Nephron (organoid): ENCODE measurements at regions not wholly inside any gene's neighbourhood (a gene's known extent, or its start where the extent isn't known, plus 50 kb on each side); places are given as distances from the start of the nearest gene placed in this dataset.
A peak's percentile ranks its signal among the peaks of the same experiment; 100 is the strongest.

ENCODE experiments used
- H3K27ac Mint-ChIP-seq, 3 experiments: 2 replicates each; pipeline ENCODE4 v1.8.0; 2020; ENCODE audit warnings: mixed read lengths in 3 of 3, mild to moderate bottlenecking in 2 of 3, moderate library complexity in 1 of 3
- H3K27me3 Mint-ChIP-seq: 2 replicates; pipeline ENCODE4 v1.8.0; 2021; ENCODE audit warnings: low read depth, mild to moderate bottlenecking, moderate library complexity, mixed read lengths
- H3K36me3 Mint-ChIP-seq: 2 replicates; pipeline ENCODE4 v1.8.0; 2020; ENCODE audit warnings: low read depth, mixed read lengths
- H3K4me1 Mint-ChIP-seq: 2 replicates; pipeline ENCODE4 v1.8.0; 2020; ENCODE audit warnings: mixed read lengths
- H3K4me3 Mint-ChIP-seq, 3 experiments: 2 replicates each; pipeline ENCODE4 v1.8.0; 2020; ENCODE audit warnings: mild to moderate bottlenecking in 3 of 3, mixed read lengths in 3 of 3, moderate library complexity in 2 of 3
- H3K9me3 Mint-ChIP-seq: 2 replicates; pipeline ENCODE4 v1.8.0; 2020; ENCODE audit warnings: mixed read lengths
- TF ChIP-seq, protein P1 (sequence below), 3 experiments: fragments of 200-600 bp; sonication (generic); IDR thresholded peaks; one replicate each; pipeline ENCODE4 v1.5.0; 2021; ENCODE audit warnings: antibody characterized with exemption in 3 of 3; ENCODE audit not compliant: unreplicated experiment in 3 of 3

DNA sequence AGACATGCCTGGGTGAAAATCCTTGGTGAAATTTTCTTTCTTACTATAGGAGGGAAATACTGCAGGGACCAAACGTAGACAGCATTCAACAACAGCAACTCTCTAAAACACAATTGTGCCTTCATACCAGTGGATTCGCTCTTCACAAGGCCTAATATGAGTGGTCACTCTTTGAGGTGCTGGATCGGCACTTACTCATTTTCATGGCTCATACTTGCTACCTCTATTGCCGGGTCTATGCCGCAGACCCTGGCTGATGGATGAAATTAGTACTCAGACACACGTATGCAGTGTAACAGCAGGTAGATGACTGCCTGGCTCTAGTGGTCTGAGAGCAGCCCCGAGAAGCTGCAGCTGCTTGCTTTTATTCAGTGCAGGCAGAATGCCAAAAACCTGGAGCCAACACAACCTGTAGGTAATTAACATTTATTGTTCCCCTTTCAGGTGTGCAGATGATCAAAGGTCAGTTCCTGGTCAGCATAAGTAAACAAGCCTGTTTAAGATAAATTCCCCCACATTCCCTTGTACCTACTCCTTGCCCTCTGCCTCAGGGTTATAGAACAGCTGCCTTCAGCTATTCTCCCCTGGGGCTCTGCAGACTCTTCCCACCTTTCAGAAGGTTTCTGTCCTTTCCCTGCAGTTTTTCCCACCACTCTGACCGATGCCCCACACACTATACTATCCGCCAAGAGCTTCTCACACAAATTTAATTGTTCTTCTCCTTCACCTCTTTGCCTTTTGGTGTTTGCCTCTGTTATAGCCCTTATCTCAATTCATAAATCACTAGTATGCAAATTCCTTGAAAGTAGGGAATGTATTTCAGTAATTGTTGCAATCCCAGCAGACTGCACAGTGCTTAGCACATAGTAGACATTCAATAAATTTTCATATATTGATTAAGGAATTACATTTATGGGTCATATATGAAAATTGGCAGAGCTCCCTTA is 210.0 kb downstream of the SPANXN3 start:
- Mint-ChIP-seq H3K9me3 (no peaks in the 10 kb centered on the region), H3K27me3 (no peaks in the 10 kb centered on the region), H3K4me1 (no peaks in the 10 kb centered on the region), H3K4me3 (no peak overlapping the region), H3K27ac (peak overlapping the region in 1 of 3 experiments; percentile 15), H3K36me3 (no peaks in the 10 kb centered on the region)
- TF ChIP-seq, protein P1, sequence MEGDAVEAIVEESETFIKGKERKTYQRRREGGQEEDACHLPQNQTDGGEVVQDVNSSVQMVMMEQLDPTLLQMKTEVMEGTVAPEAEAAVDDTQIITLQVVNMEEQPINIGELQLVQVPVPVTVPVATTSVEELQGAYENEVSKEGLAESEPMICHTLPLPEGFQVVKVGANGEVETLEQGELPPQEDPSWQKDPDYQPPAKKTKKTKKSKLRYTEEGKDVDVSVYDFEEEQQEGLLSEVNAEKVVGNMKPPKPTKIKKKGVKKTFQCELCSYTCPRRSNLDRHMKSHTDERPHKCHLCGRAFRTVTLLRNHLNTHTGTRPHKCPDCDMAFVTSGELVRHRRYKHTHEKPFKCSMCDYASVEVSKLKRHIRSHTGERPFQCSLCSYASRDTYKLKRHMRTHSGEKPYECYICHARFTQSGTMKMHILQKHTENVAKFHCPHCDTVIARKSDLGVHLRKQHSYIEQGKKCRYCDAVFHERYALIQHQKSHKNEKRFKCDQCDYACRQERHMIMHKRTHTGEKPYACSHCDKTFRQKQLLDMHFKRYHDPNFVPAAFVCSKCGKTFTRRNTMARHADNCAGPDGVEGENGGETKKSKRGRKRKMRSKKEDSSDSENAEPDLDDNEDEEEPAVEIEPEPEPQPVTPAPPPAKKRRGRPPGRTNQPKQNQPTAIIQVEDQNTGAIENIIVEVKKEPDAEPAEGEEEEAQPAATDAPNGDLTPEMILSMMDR (IDR thresholded peaks at IDR 0.05; ENCODE audit: unreplicated experiment in 3 of 3): no peak

DNA sequence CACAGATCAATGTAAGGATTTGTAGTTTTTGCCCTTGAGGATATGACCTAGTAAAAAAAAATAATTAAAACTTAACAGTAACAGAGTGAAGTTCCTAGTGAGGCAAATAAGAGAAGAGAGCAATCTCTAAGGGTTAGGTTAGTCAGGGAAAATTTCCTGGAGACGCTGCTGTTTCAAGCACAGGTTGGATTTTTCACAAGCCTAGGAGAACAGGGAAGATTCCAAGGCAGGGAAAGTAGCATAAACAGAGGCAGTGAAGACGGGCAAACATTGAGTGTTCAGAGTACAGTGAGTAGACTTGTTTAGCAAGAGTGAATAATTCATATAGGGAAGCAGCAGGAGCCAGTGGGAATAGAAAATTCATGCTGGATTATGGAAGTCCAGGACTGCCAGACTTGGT is 212.8 kb downstream of the SPANXN3 start:
- Mint-ChIP-seq H3K27ac (no peak overlapping the region), H3K27me3 (no peaks in the 10 kb centered on the region), H3K9me3 (no peaks in the 10 kb centered on the region), H3K4me3 (no peak overlapping the region), H3K4me1 (no peaks in the 10 kb centered on the region), H3K36me3 (no peaks in the 10 kb centered on the region)
- TF ChIP-seq, protein P1 (IDR thresholded peaks at IDR 0.05; ENCODE audit: unreplicated experiment in 3 of 3): no peak

GRCh38 chrX:143304025-143304424 is 213.2 kb downstream of the SPANXN3 start:
- Mint-ChIP-seq H3K9me3 (no peaks in the 10 kb centered on the region), H3K27ac (no peak overlapping the region), H3K36me3 (no peaks in the 10 kb centered on the region), H3K4me3 (no peak overlapping the region), H3K4me1 (no peaks in the 10 kb centered on the region), H3K27me3 (no peaks in the 10 kb centered on the region)
- TF ChIP-seq, protein P1 (IDR thresholded peaks at IDR 0.05; ENCODE audit: unreplicated experiment in 3 of 3): no peak

GRCh38 chrX:143298663-143299241 is 218.5 kb downstream of the SPANXN3 start:
- H3K9me3 Mint-ChIP-seq: peaks cover 7% of the 10 kb centered on the region
- H3K4me3 Mint-ChIP-seq: no peak overlapping the region
- no peaks in the 10 kb centered on the region for H3K27me3 Mint-ChIP-seq
- peak overlapping the region; percentile 84 to 96 (median 91) for H3K27ac Mint-ChIP-seq
- H3K36me3 Mint-ChIP-seq: no peaks in the 10 kb centered on the region
- H3K4me1 Mint-ChIP-seq: peaks cover 8% of the 10 kb centered on the region
- TF ChIP-seq, protein P1 (IDR thresholded peaks at IDR 0.05; ENCODE audit: unreplicated experiment in 3 of 3): no peak

- Mint-ChIP-seq H3K4me1 (peaks cover 8% of the 10 kb centered on the region), H3K9me3 (peaks cover 9% of the 10 kb centered on the region), H3K27me3 (no peaks in the 10 kb centered on the region), H3K4me3 (no peak overlapping the region), H3K27ac (no peak overlapping the region), H3K36me3 (no peaks in the 10 kb centered on the region)
- TF ChIP-seq, protein P1 (IDR thresholded peaks at IDR 0.05; ENCODE audit: unreplicated experiment in 3 of 3): no peak
Observed at GRCh38 chrX:143296521-143296920, 220.8 kb downstream of the SPANXN3 start.
